GM21515 (cell line): ENCODE measurements at regions not wholly inside any gene's neighbourhood (a gene's known extent, or its start where the extent isn't known, plus 50 kb on each side); places are given as distances from the start of the nearest gene placed in this dataset.

Experiments used
- ATAC-seq: cut with Tn5 transposase; IDR thresholded peaks from one replicate; pipeline ENCODE4 v1.9.1; 2021; ENCODE audit not compliant: unreplicated experiment

DNA sequence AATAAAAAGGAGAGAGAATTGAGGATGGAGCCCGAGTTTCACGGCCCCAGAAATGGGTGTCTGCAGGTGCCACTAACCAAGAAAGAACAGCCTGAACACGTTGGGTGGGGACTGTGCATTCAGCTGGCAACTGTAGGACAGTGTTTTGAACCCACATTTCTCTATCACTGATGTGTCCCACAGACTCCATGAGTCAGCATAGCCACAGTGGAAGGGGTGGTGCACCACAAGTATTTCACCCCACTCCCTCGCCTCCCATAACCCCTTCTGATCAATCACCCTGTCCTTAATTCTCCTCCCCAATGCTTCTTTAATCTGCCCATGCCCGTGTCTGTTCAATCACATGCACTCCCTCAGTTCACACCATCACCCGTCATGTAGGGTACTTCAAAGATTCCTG lies 291.5 kb downstream of the ZNF516 start:
- no peak for ATAC-seq

DNA sequence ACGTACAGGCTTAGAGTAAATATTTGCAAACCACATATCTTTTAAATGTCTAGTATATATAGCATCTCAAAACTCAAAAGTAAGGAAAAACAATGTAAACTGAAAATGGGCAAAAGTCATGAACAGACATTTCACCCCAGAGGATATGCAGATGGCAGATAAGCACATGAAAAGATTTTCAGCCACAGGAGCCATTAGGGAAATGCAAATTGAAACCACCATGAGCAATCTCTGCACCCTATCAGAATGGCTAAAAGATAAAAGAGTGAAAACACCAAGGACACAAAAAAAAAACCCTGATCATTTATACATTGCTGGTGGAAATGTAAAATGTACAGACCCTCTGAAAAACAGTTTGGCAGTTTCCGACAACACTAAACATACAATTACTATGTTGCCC lies 292.7 kb downstream of the ZNF516 start:
- no peak for ATAC-seq

GRCh38 chr18:76195601-76196000 lies 299.4 kb downstream of the ZNF516 start:
- ATAC-seq, result no peak

GRCh38 chr18:76188097-76188496 lies 306.9 kb downstream of the ZNF516 start:
- ATAC-seq, result no peak

DNA sequence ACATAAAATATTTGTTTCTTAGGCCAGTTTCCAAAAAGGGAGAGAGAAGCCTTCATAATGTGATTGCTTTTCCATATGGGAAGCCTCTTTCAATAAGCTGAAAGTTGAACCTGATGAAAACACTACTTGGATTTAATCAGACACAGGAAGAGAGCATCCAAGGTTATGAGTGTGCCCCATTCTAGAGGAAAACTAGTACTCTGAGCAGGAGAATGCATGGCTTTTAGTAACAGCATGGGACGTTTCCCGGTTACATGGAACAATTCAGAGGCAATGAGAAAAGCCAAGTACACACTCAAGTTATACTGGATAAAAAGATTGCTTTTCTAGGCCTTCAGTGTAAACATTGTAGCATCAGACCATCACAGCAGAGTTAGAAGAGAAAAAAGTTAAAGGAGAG lies 315.8 kb downstream of the ZNF516 start:
- no peak for ATAC-seq

DNA sequence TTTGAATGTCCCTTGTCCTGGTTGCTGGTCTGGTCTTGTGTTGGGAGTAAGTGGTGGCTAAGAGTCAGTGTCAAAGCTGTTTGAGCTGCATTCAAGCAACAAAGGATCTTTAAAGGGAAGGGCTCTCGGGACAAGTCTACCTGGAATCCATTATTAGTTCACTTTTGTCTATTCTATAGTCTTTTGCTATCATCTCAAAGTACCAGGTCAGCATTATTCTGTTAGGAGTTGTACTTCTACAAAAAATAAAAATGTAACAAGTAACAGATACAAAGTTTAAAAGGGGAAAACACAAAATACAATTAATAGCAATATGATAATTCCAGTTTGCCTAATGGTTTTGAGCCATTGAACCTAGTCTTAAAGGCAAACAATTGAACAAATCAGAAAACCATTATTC lies 317.9 kb downstream of the ZNF516 start:
- ATAC-seq, result no peak

DNA sequence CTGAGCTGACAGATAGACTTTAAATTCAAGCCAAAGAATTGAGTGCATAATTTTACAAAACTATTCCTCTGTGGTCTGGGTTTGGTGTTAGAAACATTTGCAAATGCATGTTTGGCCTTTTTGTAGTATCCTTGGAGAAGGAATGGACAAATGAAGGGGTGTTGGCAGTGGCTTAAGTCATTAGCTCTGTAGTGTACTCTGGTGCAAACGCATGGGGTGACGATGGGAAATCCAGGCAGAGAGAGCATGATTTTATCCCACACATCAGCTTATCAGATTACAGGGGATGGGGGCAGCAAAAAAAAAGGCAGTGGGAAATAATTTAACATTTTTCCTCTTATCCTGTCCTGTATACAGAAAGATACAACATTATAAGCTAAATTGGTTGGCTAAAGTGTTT lies 320.6 kb downstream of the ZNF516 start:
- ATAC-seq, result no peak

GRCh38 chr18:76169733-76170132 lies 325.3 kb downstream of the ZNF516 start:
- ATAC-seq, result no peak

DNA sequence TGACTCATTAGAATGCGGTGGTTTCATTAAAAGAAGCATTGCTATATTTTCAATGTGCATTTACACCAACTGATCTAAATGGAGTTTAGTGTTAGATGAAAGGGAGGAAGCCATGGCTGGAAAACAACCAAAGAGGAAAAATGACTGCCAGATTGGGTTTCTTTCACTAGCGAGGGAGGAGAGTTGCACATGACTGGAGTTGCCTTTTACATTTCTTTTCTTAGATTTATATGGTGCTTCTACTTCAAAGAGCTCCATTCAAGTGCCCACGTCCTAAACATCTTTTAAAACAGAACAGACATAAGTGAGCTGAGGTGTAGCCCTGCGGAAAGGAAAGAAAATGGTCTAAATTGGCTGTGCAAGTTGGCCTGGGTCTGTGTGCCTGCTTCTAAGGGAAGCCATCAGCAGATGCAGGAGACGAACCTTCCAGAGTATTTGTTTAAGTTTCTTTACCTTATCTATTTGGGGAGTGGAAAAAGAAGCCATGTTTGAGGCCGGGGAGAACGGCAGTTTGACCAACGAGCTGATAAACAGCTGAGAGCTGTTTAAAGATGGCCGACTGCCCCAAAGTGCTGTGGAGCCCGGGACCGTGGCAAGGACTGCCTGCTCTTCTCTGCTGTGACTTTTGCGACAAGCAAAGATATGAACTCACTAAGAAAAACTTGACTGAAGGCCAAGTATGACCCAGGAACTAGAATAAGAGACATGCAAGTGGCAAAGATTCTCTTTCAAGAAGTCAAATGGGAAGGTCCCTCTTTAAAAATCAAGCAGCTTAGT lies 327.0 kb downstream of the ZNF516 start:
- ATAC-seq, result no peak

DNA sequence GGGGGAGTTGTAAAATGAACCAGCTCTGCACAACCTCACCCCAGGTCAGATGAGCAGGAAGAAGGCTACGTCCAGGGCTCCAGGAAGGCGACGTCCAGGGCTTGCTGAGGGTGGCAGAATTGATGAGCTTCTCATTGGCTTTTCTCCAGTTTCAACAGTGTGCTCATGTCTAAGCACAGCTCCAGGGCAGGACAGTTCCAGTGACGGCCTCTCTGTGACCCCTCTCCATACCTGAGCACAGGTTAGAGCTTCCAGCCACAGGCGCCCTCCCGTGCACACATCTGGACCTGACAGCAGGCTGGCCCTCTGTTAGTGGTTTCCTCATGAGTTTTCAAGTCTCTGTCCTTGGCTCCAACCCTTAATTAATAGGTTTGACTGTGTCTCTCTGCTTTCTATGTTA lies 327.6 kb downstream of the ZNF516 start:
- ATAC-seq, result no peak

DNA sequence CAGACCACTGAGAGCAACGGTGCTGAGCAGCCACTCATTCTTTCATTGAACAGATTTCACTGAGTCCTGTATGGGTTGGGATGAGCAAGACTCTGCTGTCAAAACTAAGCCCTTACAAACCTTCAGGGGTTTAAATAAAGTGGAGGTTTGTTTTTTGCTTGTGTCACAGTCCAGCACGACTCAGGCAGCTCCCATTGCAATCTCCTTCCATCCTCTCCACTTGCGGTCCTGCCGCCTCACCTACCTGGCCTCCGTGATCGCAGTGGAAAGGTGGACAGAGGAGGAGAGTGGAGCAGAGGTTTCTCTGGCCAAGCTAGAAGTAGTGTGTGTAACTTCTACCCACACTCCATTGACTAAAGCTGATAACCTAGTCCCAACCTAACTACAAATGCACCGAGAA lies 332.2 kb downstream of the ZNF516 start:
- ATAC-seq, result no peak

GRCh38 chr18:76161983-76162382 lies 333.1 kb downstream of the ZNF516 start:
- ATAC-seq, result no peak

- no peak for ATAC-seq
Observed at GRCh38 chr18:76153691-76154090, 341.4 kb downstream of the ZNF516 start.

GRCh38 chr18:76149734-76150133 lies 345.3 kb downstream of the ZNF516 start:
- ATAC-seq, result no peak

- no peak for ATAC-seq
Observed at GRCh38 chr18:76149284-76149683, 345.8 kb downstream of the ZNF516 start.

DNA sequence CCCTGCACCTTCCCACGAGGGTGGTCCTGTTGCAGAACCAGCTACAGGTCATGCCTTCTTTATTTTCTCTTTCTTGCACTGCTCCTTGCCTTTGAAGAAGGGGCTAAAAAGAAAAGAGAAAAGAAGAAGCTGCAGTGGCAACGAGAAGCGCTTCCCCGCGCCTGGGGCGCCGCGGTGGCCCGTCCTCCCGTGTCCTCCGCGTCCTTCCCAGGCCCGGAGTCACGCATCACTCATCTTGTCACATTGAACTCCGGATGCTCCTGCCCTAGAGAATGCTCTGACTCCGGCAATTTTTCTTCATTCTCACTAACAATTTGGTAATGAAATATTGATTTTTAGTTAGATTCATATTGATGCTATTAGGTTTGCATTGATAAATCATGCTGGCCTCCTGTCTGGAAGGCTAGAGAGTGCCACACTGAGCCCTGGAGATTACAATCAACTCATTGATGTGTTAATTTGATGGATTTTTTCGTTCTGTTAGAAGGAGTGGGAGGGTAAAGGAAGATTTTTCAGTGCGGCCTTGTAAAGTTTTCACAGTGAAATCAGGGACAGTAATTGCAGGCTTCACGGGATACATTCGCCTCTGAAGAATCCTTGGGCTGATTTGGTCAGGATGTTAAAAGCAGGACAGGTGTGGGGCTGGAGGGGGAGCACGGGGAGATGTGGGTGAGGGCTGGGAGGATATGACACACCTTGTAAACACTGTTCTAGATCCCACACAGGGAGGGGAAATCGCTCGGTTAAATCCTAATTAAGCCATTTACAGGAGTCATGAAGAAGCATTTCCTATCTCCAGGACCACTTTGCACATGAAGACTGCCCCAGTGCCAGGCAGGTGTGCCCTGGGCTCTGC lies 349.3 kb downstream of the ZNF516 start:
- no peak for ATAC-seq

DNA sequence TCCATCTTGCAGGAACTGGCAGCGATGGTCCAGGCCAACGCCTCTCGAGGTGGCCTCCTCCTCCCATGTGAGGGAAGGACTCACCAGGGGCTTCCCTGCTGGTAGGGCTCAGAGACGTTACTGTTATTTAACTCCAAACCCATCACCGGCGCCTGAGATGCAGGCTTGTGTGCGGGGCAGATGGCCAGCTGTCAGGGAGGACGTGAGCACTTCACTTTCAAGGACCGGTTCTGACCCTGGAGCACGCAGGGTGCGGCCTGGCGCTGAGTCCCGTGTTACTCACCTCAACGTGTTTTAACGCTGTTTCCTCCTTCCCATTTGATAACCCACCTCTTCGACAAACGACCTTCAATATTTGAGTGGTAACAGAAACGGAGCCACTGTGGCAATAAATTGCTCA lies 350.2 kb downstream of the ZNF516 start:
- ATAC-seq, result no peak

DNA sequence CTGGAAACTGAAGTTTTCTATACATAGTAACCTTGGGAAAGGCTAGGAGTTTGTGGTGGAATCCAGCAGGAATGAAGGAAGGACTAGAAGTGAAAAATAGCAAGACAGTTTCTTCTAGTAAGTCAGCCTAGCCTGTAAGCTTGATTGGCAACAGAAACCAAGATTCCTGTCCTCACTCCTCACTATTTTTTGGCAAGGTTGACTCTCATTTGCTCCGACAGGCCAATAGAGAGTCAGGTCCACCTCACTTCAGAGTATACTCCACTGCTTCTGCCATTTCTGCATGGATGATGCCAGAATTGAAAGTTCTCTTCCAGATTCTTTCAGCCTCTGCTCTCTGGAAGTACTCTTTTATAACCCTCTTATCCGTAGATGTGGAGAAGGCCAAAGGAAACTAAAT lies 352.4 kb downstream of the ZNF516 start:
- no peak for ATAC-seq

DNA sequence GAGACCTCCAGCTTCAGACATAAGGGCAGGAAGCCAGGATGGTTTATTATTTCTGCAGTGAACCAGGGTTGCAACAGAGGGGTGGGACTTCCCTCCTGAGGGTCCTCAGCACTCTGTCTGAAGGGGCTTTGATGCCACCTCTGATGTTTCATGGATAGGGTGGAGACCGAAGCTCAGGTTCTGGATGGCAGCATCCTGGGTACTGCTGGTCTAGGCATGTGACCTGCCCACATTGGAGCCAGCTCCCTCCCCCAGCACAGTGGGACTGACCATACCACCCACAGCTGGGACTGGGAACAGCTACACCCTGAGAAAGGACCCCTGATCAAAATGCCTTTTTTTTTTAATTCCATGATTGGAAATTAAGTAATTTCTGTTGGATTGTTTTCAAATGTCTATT lies 355.2 kb downstream of the ZNF516 start:
- no peak for ATAC-seq

GRCh38 chr18:76137216-76137615 lies 357.8 kb downstream of the ZNF516 start:
- ATAC-seq, result no peak

- no peak for ATAC-seq
Observed at GRCh38 chr18:76136701-76137100, 358.3 kb downstream of the ZNF516 start.

DNA sequence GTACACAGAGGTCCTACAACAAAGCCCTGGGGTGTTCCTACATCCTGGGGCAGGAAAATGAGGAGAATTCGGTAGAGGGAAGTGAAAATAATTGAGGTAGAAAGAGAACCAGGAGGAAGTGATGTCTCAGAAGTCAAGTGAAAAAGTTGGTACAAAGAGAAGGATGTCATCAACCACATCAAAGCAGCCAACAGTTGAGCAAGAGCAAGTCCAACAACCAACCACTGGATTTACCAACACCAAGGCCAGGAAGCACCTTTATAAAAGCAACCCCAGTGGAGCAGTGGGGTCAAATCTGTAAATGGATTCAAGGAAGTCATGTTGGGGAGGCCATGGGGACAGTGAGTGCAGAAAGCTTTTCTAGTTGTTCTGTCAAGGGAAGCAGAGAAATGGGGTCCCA lies 360.4 kb downstream of the ZNF516 start:
- no peak for ATAC-seq
